Stomach smooth muscle (tissue), 2 donors: ENCODE measurements at regions not wholly inside any gene's neighbourhood (a gene's known extent, or its start where the extent isn't known, plus 50 kb on each side); places are given as distances from the start of the nearest gene placed in this dataset.
"Not testable (repeated sequence)": the region's sequence is repeated elsewhere in the genome, so short reads cannot be mapped to it uniquely, and the experiment has no call there.

Experiments
- H3K27ac ChIP-seq: one replicate; pipeline ENCODE4 v1.7.0; 2013; ENCODE audit warnings: mild to moderate bottlenecking, low read length, inconsistent platforms
- H3K27me3 ChIP-seq, 2 donors: one replicate each; pipeline ENCODE4 v1.7.0; 2013; ENCODE audit warnings: low read length in 2 of 2; ENCODE audit not compliant: insufficient read depth in 2 of 2, control insufficient read depth in 1 of 2
- H3K36me3 ChIP-seq, 2 donors: one replicate each; pipeline ENCODE4 v1.7.0; 2013; ENCODE audit warnings: low read length in 2 of 2; ENCODE audit not compliant: control insufficient read depth in 2 of 2, insufficient read depth in 2 of 2
- H3K4me1 ChIP-seq: one replicate; pipeline ENCODE4 v1.7.0; 2013; ENCODE audit warnings: low read length; ENCODE audit not compliant: control insufficient read depth, insufficient read depth
- H3K4me3 ChIP-seq, 2 donors: one replicate each; pipeline ENCODE4 v1.7.0; 2013; ENCODE audit warnings: low read length in 2 of 2
- H3K9ac ChIP-seq, 2 donors: one replicate each; pipeline ENCODE4 v1.7.0; 2013; ENCODE audit warnings: low read length in 2 of 2, mild to moderate bottlenecking in 1 of 2
- H3K9me3 ChIP-seq, 2 donors: one replicate each; pipeline ENCODE4 v1.7.0; 2013; ENCODE audit warnings: low read length in 2 of 2; ENCODE audit not compliant: control insufficient read depth in 2 of 2
- donor health status: healthy.
- donor health status: Pancreatic carcinoma.

DNA sequence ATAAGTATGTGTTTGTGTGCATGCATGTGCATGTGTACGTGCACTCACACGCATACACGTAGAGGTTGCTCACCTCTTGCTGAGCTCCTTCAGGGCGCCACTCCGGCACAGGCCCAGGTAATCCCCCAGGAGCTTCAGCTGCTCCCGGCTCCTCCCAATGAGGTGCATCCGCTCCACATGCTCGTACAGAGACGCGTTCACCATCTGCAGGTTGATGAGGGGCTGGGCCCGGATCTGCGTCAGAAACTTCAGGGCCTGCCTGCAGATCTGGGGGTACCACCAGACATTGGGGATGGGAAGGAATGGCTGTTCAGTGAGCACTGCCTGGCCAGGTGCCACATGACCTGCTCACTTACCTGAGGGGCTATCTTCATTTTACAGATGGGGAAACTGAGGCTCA, 127.0 kb downstream of the LRRC37A3 start:
- H3K27me3 ChIP-seq, H3K9ac ChIP-seq, H3K9me3 ChIP-seq, H3K4me3 ChIP-seq, H3K36me3 ChIP-seq, H3K27ac ChIP-seq, H3K4me1 ChIP-seq: not testable (repeated sequence)

DNA sequence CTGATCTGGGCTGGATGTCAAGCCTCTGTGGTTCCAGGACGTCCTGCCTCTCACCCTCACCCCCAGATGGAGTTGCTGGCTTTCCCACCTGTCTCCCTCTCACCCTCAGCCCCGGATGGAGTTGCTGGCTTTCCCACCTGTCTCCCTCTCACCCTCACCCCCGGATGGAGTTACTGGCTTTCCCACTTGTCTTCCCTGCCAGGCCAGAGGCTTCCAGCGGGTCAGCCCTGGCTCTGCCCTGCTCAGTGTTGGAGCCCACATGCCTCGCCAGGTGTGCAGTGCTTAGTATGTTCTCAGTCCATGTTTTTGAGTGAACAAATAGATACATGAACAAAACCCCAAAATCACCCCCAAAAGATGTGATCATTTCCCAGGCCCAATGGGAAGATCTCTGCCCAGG, 127.6 kb downstream of the LRRC37A3 start:
- not testable (repeated sequence) for H3K27ac ChIP-seq, H3K9me3 ChIP-seq, H3K4me1 ChIP-seq, H3K27me3 ChIP-seq, H3K9ac ChIP-seq, H3K4me3 ChIP-seq
- peaks cover 5 to 13% of the 10 kb centered on the region in 2 donors for H3K36me3 ChIP-seq

DNA sequence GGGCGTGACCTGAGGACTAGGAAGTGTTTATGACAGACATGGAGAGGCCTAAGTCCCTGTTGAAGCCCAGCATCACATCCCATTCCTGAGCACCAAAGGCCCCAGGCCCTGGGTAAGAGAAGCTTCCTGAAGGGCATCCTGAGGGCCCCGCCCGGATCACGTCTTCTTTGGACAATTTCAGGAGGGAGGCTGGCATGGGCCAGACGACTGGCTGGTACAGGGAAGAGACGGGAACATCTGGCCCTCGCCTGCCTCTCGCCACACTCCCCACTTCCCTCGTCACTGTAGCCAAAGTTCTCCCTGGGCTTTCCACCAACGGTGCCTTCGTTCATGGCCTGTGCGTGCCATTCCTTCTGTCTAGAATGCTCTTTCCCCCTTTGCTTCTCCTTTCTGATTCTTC, 128.1 kb downstream of the LRRC37A3 start:
- H3K9ac ChIP-seq, H3K4me3 ChIP-seq, H3K9me3 ChIP-seq, H3K27ac ChIP-seq, H3K27me3 ChIP-seq, H3K4me1 ChIP-seq: not testable (repeated sequence)
- H3K36me3 ChIP-seq = peaks cover 7 to 18% of the 10 kb centered on the region in 2 donors

DNA sequence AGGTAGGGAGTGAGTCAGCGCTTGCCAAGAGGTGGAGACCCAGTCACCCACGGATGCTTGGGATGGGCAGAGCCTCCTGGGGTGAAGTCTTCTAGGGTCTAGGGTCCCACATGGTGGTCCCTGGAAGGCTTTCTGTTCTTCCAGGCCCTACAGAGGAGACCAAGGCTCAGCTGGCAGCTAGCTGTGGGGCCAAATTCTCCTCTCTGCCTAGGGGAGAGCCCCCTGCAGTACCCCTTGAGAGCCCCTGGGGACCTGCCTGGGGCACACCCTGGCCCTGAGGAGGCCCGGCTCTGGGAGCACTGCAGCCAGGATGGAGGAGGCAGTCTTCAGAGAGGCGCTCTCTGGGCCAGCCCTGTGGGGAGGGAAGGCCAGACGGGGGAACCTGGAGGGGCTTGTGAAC, 128.6 kb upstream of the SMURF2 start:
- H3K27ac ChIP-seq, H3K9ac ChIP-seq, H3K4me1 ChIP-seq, H3K9me3 ChIP-seq, H3K4me3 ChIP-seq: not testable (repeated sequence)
- H3K36me3 ChIP-seq = peaks cover 7 to 21% of the 10 kb centered on the region in 2 donors
- peaks cover 0 to 11% of the 10 kb centered on the region in 2 donors for H3K27me3 ChIP-seq

DNA sequence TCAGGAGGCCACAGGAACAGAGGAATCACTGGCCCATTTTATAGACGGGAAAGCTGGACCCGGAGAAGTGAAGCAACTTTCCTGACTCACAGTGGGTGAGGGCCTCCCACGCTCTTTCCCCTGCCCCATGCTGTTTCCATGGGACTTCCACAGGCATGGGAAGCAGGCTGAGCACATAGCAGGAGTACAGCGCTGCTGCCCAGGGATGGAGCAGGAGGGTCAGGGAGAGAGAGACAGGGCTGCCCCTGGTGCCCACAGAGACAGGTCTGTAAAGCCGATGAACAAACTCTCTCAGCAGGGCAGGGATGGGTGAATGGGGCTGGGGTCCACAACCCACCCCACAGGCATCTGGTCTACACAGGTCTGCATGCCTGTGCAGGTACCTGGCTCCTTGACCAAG, 128.1 kb upstream of the SMURF2 start:
- not testable (repeated sequence) for H3K27ac ChIP-seq, H3K9me3 ChIP-seq, H3K4me3 ChIP-seq, H3K9ac ChIP-seq, H3K4me1 ChIP-seq
- peaks cover 8 to 23% of the 10 kb centered on the region in 2 donors for H3K36me3 ChIP-seq
- peaks cover 0 to 11% of the 10 kb centered on the region in 2 donors for H3K27me3 ChIP-seq

DNA sequence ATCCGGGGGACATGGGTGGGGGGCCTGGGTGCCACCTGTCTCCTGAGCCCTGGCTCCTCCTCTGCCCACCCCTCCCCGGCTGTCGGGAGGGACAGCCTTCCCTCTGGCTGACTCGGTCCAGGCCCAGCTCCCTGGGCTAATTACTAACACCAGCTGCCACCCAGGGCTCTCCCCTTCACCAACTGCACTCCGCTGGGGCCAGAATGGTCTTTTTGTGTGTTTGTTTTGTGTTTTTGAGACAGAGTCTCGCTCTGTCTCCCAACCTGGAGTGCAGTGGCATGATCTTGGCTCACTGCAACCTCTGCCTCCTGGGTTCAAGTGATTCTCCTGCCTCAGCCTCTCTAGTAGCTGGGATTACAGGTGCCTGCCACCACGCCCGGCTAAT, 126.9 kb upstream of the SMURF2 start:
- Histone ChIP-seq H3K36me3 (peaks cover 10 to 28% of the 10 kb centered on the region in 2 donors), H3K27me3 (peaks cover 2 to 14% of the 10 kb centered on the region in 2 donors)
- not testable (repeated sequence) for H3K9ac ChIP-seq, H3K9me3 ChIP-seq, H3K27ac ChIP-seq, H3K4me3 ChIP-seq, H3K4me1 ChIP-seq

DNA sequence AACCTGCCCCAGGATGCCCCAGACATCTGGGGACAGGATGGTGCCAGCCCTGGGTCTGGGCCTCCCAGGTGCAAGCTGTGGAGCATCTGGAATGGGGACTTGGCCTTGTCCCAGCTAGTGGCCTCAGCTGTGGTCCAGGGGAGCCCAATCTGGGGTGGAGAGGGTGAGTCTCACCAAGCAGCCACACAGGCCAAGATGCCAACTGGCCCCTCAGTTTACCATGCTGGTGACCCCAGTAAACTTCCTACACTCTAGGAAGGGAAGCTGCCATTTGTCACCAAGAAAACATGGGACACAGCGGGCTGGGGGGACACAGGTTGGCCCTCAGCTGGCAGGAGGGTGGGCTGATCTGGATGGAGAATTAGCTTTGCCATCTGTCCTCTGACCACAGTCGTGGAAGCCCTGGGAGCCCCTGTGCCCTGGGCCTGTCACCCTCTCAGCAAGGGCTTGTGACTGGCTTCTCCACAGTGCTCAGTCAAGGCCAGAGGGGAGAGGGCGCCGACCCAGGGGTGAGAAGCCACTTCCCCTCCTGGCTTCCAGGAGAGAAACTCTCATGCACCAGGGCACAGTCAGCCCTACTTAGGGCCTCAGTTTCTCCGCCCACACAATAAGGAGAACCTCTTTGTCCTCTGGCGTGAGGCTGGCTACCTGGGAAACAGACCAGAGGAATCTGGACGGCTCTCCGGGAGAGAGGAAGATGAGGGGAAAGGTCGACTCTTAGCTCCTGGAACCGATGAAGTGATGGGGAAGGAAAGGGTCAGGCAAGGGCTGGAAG, 126.4 kb upstream of the SMURF2 start:
- no peak overlapping the region for H3K27ac ChIP-seq
- H3K9ac ChIP-seq = no peak overlapping the region
- H3K36me3 ChIP-seq = peaks cover 10 to 33% of the 10 kb centered on the region in 2 donors
- H3K4me3 ChIP-seq = no peak overlapping the region
- no peaks in the 10 kb centered on the region for H3K4me1 ChIP-seq
- no peaks in the 10 kb centered on the region for H3K9me3 ChIP-seq
- H3K27me3 ChIP-seq = peaks cover 8 to 14% of the 10 kb centered on the region in 2 donors

DNA sequence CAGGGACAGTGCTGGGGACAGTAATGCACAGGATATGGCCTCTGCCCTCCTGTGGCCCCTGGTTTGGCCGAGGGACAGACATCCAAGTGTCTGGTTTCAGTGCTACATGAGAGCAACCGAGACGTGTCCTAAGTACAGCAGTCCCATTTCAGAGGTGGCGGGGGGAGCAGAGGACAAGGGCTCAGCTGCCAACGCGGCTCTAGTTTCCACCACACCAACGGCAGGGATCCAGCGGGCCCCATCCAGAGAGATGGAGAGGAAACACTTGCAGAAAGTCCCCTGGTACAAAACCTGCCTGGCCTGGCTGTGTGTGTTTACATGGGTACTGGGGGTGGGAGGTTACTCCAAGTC, 125.8 kb upstream of the SMURF2 start:
- no peak overlapping the region for H3K9ac ChIP-seq
- H3K36me3 ChIP-seq = peaks cover 10 to 34% of the 10 kb centered on the region in 2 donors
- H3K4me3 ChIP-seq = no peak overlapping the region
- no peaks in the 10 kb centered on the region for H3K9me3 ChIP-seq
- peaks cover 12 to 14% of the 10 kb centered on the region in 2 donors for H3K27me3 ChIP-seq
- no peaks in the 10 kb centered on the region for H3K4me1 ChIP-seq
- no peak overlapping the region for H3K27ac ChIP-seq

DNA sequence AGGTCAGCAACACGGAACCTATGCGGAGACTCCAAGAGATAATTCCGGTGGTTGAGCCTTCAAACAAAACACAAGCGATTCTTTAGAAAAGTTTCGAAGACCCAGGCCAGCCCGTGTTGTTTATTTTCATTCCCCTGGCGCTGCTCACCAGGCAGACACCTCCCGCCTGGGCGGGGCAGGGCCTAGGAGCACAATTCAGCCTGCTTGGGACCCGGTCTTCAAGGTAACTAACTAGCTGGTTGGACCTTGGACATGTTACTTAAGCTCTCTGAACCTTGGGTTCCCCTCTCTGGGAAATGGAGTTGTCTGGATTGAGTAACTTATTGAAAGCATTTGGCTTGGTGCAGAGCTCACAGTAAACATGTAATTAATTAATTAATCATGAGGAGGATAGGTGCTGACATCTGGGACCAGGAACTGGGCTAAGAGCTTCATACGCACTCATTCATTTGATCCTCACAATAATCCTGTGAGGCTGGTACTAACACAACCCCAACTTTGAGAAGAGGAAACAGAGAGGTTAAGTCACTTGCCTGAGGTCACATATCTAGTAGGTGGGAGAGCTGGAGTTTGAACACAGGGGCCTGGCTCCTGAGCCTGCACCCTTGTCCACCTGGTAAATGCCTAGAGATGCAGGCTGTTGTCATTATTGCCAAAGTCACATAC, 125.3 kb upstream of the SMURF2 start:
- no peak overlapping the region for H3K9ac ChIP-seq
- H3K27me3 ChIP-seq = peaks cover 12 to 18% of the 10 kb centered on the region in 2 donors
- peaks cover 10 to 34% of the 10 kb centered on the region in 2 donors for H3K36me3 ChIP-seq
- H3K4me1 ChIP-seq = no peaks in the 10 kb centered on the region
- H3K27ac ChIP-seq = no peak overlapping the region
- no peaks in the 10 kb centered on the region for H3K9me3 ChIP-seq
- H3K4me3 ChIP-seq = no peak overlapping the region

DNA sequence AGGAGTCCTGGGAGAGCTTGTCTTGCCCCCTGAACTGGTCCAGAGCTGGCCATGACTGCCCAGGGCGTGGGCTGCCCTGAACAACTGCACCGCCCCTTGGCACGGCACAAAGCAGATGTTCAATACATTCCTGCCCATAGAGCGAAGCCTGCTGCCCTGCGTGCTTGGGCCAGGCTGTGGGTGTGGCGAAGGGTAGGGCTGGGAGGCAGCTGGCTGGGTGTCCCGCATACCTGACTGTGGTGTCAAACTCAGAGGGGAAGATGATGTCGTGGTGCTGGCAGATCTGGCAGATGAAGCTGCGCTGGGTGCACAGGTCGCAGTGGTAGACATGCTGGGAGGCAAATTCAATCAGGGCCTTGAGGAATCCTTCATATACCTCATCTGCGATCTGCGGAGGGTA, 124.2 kb upstream of the SMURF2 start:
- H3K4me3 ChIP-seq = no peak overlapping the region
- H3K36me3 ChIP-seq = peaks cover 10 to 31% of the 10 kb centered on the region in 2 donors
- H3K27ac ChIP-seq = no peak overlapping the region

DNA sequence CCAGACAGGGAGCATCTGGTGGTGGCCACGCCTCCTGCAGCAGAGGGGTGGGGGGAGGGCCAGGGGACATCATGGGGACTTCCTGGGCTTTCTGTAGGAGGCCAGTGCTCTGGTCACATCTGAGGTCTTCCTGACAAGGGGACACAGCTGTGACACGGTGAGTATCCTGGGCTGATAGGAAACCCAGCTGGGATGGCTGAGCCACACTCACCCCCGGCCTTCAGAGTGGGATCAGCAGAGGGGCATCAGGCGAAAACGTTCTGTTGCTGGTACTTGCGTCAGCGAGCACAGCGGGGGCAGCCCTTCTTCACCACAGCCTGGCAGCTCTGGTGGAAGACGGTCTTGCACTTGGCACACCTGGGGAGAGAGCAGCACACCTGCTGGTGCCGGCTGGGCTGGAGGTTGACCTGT, 122.9 kb upstream of the SMURF2 start:
- H3K9ac ChIP-seq = no peak overlapping the region
- H3K27me3 ChIP-seq = peaks cover 24 to 34% of the 10 kb centered on the region in 2 donors
- peaks cover 17% of the 10 kb centered on the region for H3K4me1 ChIP-seq
- no peak overlapping the region for H3K4me3 ChIP-seq
- H3K36me3 ChIP-seq = peaks cover 10 to 31% of the 10 kb centered on the region in 2 donors
- no peaks in the 10 kb centered on the region for H3K9me3 ChIP-seq
- H3K27ac ChIP-seq = no peak overlapping the region

More for the DNA sequence above, 124.2 kb upstream of the SMURF2 start:
- peaks cover 8% of the 10 kb centered on the region for H3K4me1 ChIP-seq
- H3K9me3 ChIP-seq = no peaks in the 10 kb centered on the region
- no peak overlapping the region for H3K9ac ChIP-seq
- peaks cover 17 to 24% of the 10 kb centered on the region in 2 donors for H3K27me3 ChIP-seq
